Fibroblast of lung (primary cell): ENCODE measurements at regions not wholly inside any gene's neighbourhood (a gene's known extent, or its start where the extent isn't known, plus 50 kb on each side); places are given as distances from the start of the nearest gene placed in this dataset.

Source experiments
- DNase-seq, 2 donors: peaks; one replicate each; pipeline versions ENCODE4 v3.0.0 to v3.0.0-alpha.2; 2010; ENCODE audit warnings: low read depth in 2 of 2
- H2AFZ ChIP-seq: 2 replicates; pipeline ENCODE4 v1.5.1; 2012; ENCODE audit warnings: low read length, control low read depth, inconsistent platforms
- H3K27ac ChIP-seq: 2 replicates; pipeline ENCODE4 v1.5.1; 2011; ENCODE audit warnings: low read length, control low read depth; ENCODE audit not compliant: insufficient read depth
- H3K27me3 ChIP-seq: 2 replicates; pipeline ENCODE4 v1.5.1; 2011; ENCODE audit warnings: mild to moderate bottlenecking, low read length; ENCODE audit not compliant: control insufficient read depth, insufficient read depth
- H3K36me3 ChIP-seq: 2 replicates; pipeline ENCODE4 v1.5.1; 2011; ENCODE audit warnings: low read length; ENCODE audit not compliant: control insufficient read depth, insufficient read depth
- H3K4me1 ChIP-seq: 2 replicates; pipeline ENCODE4 v1.5.1; 2011; ENCODE audit warnings: low read length; ENCODE audit not compliant: control insufficient read depth, insufficient read depth; ENCODE audit errors: extremely low read depth
- H3K4me2 ChIP-seq: 2 replicates; pipeline ENCODE4 v1.5.1; 2011; ENCODE audit warnings: low read length, control low read depth; ENCODE audit not compliant: insufficient read depth; ENCODE audit errors: extremely low read depth
- H3K4me3 ChIP-seq, 4 experiments: fragments of 200-600 bp in 1 of 4; sonication (generic) in 1 of 4; replicated peaks in 1 of 4; 2 replicates each; pipeline ENCODE4 v1.5.1; 2011 to 2016; ENCODE audit warnings: low read length in 4 of 4, low read depth in 3 of 4, mild to moderate bottlenecking in 3 of 4, control low read depth in 2 of 4, inconsistent platforms in 1 of 4, mixed read lengths in 1 of 4; ENCODE audit not compliant: insufficient read depth in 1 of 4; ENCODE audit errors: control extremely low read depth in 1 of 4
- H3K79me2 ChIP-seq: 2 replicates; pipeline ENCODE4 v1.5.1; 2012; ENCODE audit warnings: mild to moderate bottlenecking, low read length, inconsistent platforms; ENCODE audit not compliant: control insufficient read depth, insufficient read depth
- H3K9ac ChIP-seq: 2 replicates; pipeline ENCODE4 v1.5.1; 2011; ENCODE audit warnings: mild to moderate bottlenecking, low read length, control low read depth; ENCODE audit not compliant: insufficient read depth
- H3K9me3 ChIP-seq: 2 replicates; pipeline ENCODE4 v1.5.1; 2012; ENCODE audit warnings: low read depth, low read length; ENCODE audit not compliant: control insufficient read depth, insufficient read depth
- H4K20me1 ChIP-seq: 2 replicates; pipeline ENCODE4 v1.5.1; 2011; ENCODE audit warnings: low read length; ENCODE audit not compliant: control insufficient read depth, insufficient read depth; ENCODE audit errors: extremely low read depth
- CTCF ChIP-seq, 2 donors: IDR thresholded peaks in 1 of 2; conservative IDR thresholded peaks in 1 of 2; 1 replicate in 1 of 2; 2 replicates in 1 of 2; pipeline ENCODE4 v1.5.1; 2011 to 2012; ENCODE audit warnings: low read length in 2 of 2, control low read depth in 1 of 2, inconsistent platforms in 1 of 2, low read depth in 1 of 2, mild to moderate bottlenecking in 1 of 2
- EZH2 ChIP-seq: IDR thresholded peaks from 2 replicates; pipeline ENCODE4 v1.5.1; 2012; ENCODE audit warnings: low read length, control low read depth, mild to moderate bottlenecking; ENCODE audit errors: missing control alignments

GRCh38 chr3:82129221-82129801 lies 367.9 kb upstream of the GBE1 start:
- Histone ChIP-seq H3K27me3 (no peaks in the 10 kb centered on the region), H3K27ac (no peak overlapping the region), H4K20me1 (no peaks in the 10 kb centered on the region), H3K79me2 (no peaks in the 10 kb centered on the region), H3K4me2 (no peak overlapping the region), H3K4me1 (no peaks in the 10 kb centered on the region), H3K9me3 (no peaks in the 10 kb centered on the region), H3K36me3 (no peaks in the 10 kb centered on the region), H2AFZ (no peak overlapping the region), H3K4me3 (no peak overlapping the region), H3K9ac (no peak overlapping the region)
- DNase-seq, result no peak
- no peak for TF ChIP-seq EZH2
- TF ChIP-seq CTCF (conservative IDR thresholded peaks at IDR 0.05 in 1 of 2, IDR thresholded peaks at IDR 0.05 in 1 of 2; ENCODE audit: low read depth in 1 of 2, low read length in 2 of 2), result no peak

- Histone ChIP-seq H3K36me3 (no peaks in the 10 kb centered on the region), H3K9me3 (no peaks in the 10 kb centered on the region), H3K79me2 (no peaks in the 10 kb centered on the region), H3K9ac (no peak overlapping the region), H3K27ac (no peak overlapping the region), H3K4me3 (no peak overlapping the region), H3K4me1 (no peaks in the 10 kb centered on the region), H3K27me3 (no peaks in the 10 kb centered on the region), H2AFZ (no peak overlapping the region), H4K20me1 (no peaks in the 10 kb centered on the region), H3K4me2 (no peak overlapping the region)
- no peak for DNase-seq
- TF ChIP-seq EZH2, result no peak
- TF ChIP-seq CTCF (conservative IDR thresholded peaks at IDR 0.05 in 1 of 2, IDR thresholded peaks at IDR 0.05 in 1 of 2; ENCODE audit: low read depth in 1 of 2, low read length in 2 of 2), result no peak
Observed at GRCh38 chr3:82128271-82128670, 366.8 kb upstream of the GBE1 start.

DNA sequence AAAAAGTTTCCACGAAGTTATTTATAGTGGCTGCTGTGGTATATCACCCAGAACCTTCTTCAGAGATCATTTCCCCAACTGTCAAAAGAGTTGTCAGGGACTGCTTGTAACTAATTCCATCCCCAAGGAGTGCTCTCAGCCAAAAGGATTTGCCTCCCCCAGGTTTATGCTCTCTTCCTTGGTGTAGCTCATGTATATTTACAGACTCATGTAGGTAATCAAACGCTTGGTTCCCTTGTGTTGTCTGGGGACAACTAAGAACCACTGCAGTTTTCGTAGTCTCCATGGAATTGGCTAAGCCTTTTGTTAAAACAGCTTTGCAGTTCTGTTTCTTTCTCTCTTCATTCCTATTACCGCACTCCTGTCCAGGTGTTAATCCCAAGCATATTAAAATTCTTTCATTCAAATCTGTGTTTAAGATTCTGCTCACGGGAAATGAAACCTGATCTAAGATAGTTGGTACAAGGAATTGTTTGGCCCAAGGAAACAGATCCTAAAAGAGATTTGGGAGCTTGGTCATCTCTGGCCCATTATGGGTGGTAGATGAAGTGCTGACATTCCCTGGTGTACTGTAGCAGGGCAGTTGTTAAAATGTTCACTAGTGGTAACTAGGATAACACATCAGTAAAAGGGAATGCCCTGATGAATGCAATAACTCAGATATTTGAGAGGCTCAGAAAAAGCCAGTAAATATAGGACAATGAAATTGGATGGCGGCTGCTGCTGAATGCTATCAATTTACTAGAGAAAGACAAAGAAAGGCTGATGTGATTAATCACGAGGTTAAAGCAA lies 361.3 kb upstream of the GBE1 start:
- Histone ChIP-seq H4K20me1 (no peaks in the 10 kb centered on the region), H3K9ac (no peak overlapping the region), H3K4me1 (no peaks in the 10 kb centered on the region), H3K36me3 (no peaks in the 10 kb centered on the region), H3K4me2 (no peak overlapping the region), H3K27me3 (no peaks in the 10 kb centered on the region), H3K79me2 (no peaks in the 10 kb centered on the region), H3K27ac (no peak overlapping the region), H2AFZ (no peak overlapping the region), H3K4me3 (no peak overlapping the region), H3K9me3 (no peaks in the 10 kb centered on the region)
- DNase-seq, result no peak
- TF ChIP-seq EZH2, result no peak
- no peak for TF ChIP-seq CTCF (conservative IDR thresholded peaks at IDR 0.05 in 1 of 2, IDR thresholded peaks at IDR 0.05 in 1 of 2; ENCODE audit: low read depth in 1 of 2, low read length in 2 of 2)
